ENCODE measurements at regions not wholly inside any gene's neighbourhood (a gene's known extent, or its start where the extent isn't known, plus 50 kb on each side); places are given as distances from the start of the nearest gene placed in this dataset.

DNA sequence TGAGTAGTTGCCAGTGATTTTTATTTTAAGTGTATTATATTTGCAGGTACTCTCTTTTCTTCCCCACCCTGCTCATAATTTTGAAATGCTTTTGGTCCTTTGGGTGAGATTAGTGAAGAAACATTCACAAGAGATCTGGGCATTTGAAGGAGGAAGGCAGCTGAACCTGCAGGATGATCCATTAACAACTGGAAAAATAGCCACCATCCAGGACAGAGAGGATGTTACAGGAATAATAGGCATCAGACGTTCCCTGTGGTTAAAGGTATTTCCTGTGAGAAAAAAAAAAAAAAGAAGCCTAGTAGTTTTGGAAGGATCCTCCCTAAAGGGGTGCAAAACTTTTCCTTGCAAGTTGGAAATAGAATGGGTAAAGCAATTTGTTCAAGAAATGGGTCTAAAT is 145.3 kb downstream of the SLC38A4 start:
- H3K36me3 ChIP-seq (ENCODE audit: control insufficient read depth, insufficient read depth, low read length): no peaks in the 10 kb centered on the region
- ChIA-PET POLR2A (no interaction called here), CTCF (no interaction called here)
- intact Hi-C loops (cut with micrococcal nuclease; ENCODE audit: unreplicated experiment): no loop called here
- Mint-ChIP-seq H3K4me1 (ENCODE audit: low read depth, unreplicated experiment) (no peaks in the 10 kb centered on the region), H3K27me3 (ENCODE audit: insufficient read depth, unreplicated experiment) (no peaks in the 10 kb centered on the region), H3K27ac (ENCODE audit: unreplicated experiment) (no peak overlapping the region), H3K36me3 (ENCODE audit: insufficient read depth, unreplicated experiment) (no peaks in the 10 kb centered on the region), H3K4me3 (ENCODE audit: unreplicated experiment) (no peak overlapping the region), H3K9me3 (ENCODE audit: unreplicated experiment) (peaks cover 20% of the 10 kb centered on the region)
- DNase-seq: no peak
- no peak overlapping the region for H3K4me3 ChIP-seq (ENCODE audit: low read depth, low read length)
- BruUV-seq (replicated peaks): no TSS peak
- H3K27me3 ChIP-seq (replicated peaks; ENCODE audit: control insufficient read depth, insufficient read depth, low read length): no peaks in the 10 kb centered on the region; the same call in 1 of the 2 replicates
- TF ChIP-seq, protein P1, sequence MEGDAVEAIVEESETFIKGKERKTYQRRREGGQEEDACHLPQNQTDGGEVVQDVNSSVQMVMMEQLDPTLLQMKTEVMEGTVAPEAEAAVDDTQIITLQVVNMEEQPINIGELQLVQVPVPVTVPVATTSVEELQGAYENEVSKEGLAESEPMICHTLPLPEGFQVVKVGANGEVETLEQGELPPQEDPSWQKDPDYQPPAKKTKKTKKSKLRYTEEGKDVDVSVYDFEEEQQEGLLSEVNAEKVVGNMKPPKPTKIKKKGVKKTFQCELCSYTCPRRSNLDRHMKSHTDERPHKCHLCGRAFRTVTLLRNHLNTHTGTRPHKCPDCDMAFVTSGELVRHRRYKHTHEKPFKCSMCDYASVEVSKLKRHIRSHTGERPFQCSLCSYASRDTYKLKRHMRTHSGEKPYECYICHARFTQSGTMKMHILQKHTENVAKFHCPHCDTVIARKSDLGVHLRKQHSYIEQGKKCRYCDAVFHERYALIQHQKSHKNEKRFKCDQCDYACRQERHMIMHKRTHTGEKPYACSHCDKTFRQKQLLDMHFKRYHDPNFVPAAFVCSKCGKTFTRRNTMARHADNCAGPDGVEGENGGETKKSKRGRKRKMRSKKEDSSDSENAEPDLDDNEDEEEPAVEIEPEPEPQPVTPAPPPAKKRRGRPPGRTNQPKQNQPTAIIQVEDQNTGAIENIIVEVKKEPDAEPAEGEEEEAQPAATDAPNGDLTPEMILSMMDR (IDR thresholded peaks at IDR 0.05; ENCODE audit: insufficient read depth in 1 of 2, low read depth in 1 of 2, low read length in 1 of 2, severe bottlenecking in 1 of 2, unreplicated experiment in 1 of 2): no peak
- H3K9me3 ChIP-seq: peaks cover 9% of the 10 kb centered on the region
- H3K4me1 ChIP-seq: peaks cover 4% of the 10 kb centered on the region; the same call in 1 of the 2 replicates

DNA sequence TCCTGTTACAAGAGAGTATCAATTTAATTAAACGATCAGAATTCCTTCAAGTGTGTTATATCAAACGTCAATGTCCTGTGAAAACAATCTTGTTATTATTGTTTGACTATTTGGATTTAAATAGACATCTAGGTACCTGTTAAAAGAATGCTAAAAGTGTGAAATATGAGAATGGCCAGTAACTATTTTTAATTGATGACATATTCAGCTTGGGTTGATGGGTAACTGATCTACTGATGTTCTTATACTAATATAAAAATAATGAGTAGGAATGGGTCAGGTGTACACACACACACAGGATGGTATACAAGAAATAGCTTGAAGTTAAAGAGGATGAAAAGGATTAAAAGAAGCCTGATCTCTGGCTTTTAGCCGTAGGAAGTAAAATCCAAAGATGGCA is 146.0 kb downstream of the SLC38A4 start:
- no peaks in the 10 kb centered on the region for H3K27me3 Mint-ChIP-seq (ENCODE audit: insufficient read depth, unreplicated experiment)
- TF ChIP-seq, protein P1 (IDR thresholded peaks at IDR 0.05; ENCODE audit: insufficient read depth in 1 of 2, low read depth in 1 of 2, low read length in 1 of 2, severe bottlenecking in 1 of 2, unreplicated experiment in 1 of 2): no peak
- peaks cover 7% of the 10 kb centered on the region for H3K4me1 Mint-ChIP-seq (ENCODE audit: low read depth, unreplicated experiment)
- H3K36me3 ChIP-seq (ENCODE audit: control insufficient read depth, insufficient read depth, low read length): no peaks in the 10 kb centered on the region
- peaks cover 7% of the 10 kb centered on the region; the same call in 1 of the 2 replicates for H3K4me1 ChIP-seq
- no peaks in the 10 kb centered on the region for H3K36me3 Mint-ChIP-seq (ENCODE audit: insufficient read depth, unreplicated experiment)
- peaks cover 9% of the 10 kb centered on the region for H3K9me3 ChIP-seq
- no peak for DNase-seq
- BruUV-seq (replicated peaks): no TSS peak
- no peak overlapping the region for H3K27ac Mint-ChIP-seq (ENCODE audit: unreplicated experiment)
- CTCF ChIA-PET: no interaction called here
- no peak overlapping the region for H3K4me3 ChIP-seq (ENCODE audit: low read depth, low read length)
- no peak overlapping the region for H3K4me3 Mint-ChIP-seq (ENCODE audit: unreplicated experiment)
- H3K9me3 Mint-ChIP-seq (ENCODE audit: unreplicated experiment): peaks cover 20% of the 10 kb centered on the region
- H3K27me3 ChIP-seq (replicated peaks; ENCODE audit: control insufficient read depth, insufficient read depth, low read length): no peaks in the 10 kb centered on the region; the same call in 1 of the 2 replicates
- POLR2A ChIA-PET: no interaction called here
- intact Hi-C loops (cut with micrococcal nuclease; ENCODE audit: unreplicated experiment): loop anchor here (5.0 kb wide), 2 partner anchors 148 to 527 kb away; partner anchors contain the start of gene SLC38A4

DNA sequence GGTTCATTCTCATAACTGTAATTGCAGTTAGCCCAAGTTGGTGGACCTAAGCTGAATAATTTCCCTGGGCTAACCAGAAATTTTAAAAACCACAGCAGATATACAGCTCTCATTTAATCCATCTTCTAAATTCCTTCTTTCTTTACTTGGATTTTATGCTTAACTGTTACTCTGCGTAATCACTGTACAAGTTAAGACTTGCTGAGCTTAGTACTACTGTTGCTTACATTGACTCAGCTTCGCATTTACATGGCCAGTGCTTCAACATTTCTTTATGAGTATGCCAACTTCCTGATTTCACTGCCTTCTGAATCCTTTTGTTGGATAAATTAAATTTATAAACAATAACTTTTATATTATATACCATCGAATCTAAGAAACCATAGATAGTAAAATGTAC is 147.4 kb downstream of the SLC38A4 start:
- peaks cover 7% of the 10 kb centered on the region for H3K9me3 Mint-ChIP-seq (ENCODE audit: unreplicated experiment)
- peaks cover 7% of the 10 kb centered on the region for H3K4me1 Mint-ChIP-seq (ENCODE audit: low read depth, unreplicated experiment)
- ChIA-PET POLR2A (no interaction called here), CTCF (interaction anchor here (0.7 to 1.0 kb wide), 2 partner anchors 546 to 554 kb away, joined by 3 to 4 read pairs; no protein-coding TSS in a partner anchor)
- no peak overlapping the region for H3K4me3 Mint-ChIP-seq (ENCODE audit: unreplicated experiment)
- Histone ChIP-seq H3K27me3 (replicated peaks; ENCODE audit: control insufficient read depth, insufficient read depth, low read length) (no peaks in the 10 kb centered on the region; the same call in 1 of the 2 replicates), H3K4me3 (ENCODE audit: low read depth, low read length) (no peak overlapping the region), H3K4me1 (peaks cover 7% of the 10 kb centered on the region; the same call in 1 of the 2 replicates), H3K9me3 (no peaks in the 10 kb centered on the region), H3K36me3 (ENCODE audit: control insufficient read depth, insufficient read depth, low read length) (no peaks in the 10 kb centered on the region)
- no peak overlapping the region for H3K27ac Mint-ChIP-seq (ENCODE audit: unreplicated experiment)
- no peaks in the 10 kb centered on the region for H3K36me3 Mint-ChIP-seq (ENCODE audit: insufficient read depth, unreplicated experiment)
- no peaks in the 10 kb centered on the region for H3K27me3 Mint-ChIP-seq (ENCODE audit: insufficient read depth, unreplicated experiment)
- intact Hi-C loops (cut with micrococcal nuclease; ENCODE audit: unreplicated experiment): loop anchor here (5.0 kb wide), 2 partner anchors 149 to 526 kb away; partner anchors contain the start of gene SLC38A4
- no peak for DNase-seq
- TF ChIP-seq, protein P1 (IDR thresholded peaks at IDR 0.05; ENCODE audit: insufficient read depth in 1 of 2, low read depth in 1 of 2, low read length in 1 of 2, severe bottlenecking in 1 of 2, unreplicated experiment in 1 of 2): no peak
- BruUV-seq (replicated peaks): no TSS peak
